ENCODE measurements at regions not wholly inside any gene's neighbourhood (a gene's known extent, or its start where the extent isn't known, plus 50 kb on each side); places are given as distances from the start of the nearest gene placed in this dataset.
A peak's percentile ranks its signal among the peaks of the same experiment; 100 is the strongest.

GRCh38 chr10:81177651-81178244, 640.0 kb downstream of the SH2D4B start:
- no peak for TF ChIP-seq CTCF (IDR thresholded peaks at IDR 0.05)
- no peak for TF ChIP-seq EP300 (IDR thresholded peaks at IDR 0.05)
- no peak for TF ChIP-seq POLR2A (IDR thresholded peaks at IDR 0.05)
- 90 to 91% methylated on average over 6 of the region's 6 CpGs for WGBS, 2 donors
- H3K9me3 ChIP-seq: peaks cover 0 to 9% (median 0%) of the 10 kb centered on the region in 4 donors
- H3K27ac ChIP-seq: no peak overlapping the region
- no peaks in the 10 kb centered on the region for H3K27me3 ChIP-seq
- no peak for DNase-seq (ENCODE audit: low spot score in 2 of 2)
- no peaks in the 10 kb centered on the region for H3K4me1 ChIP-seq
- H3K36me3 ChIP-seq: no peaks in the 10 kb centered on the region
- H3K4me3 ChIP-seq: no peak overlapping the region

GRCh38 chr10:81179324-81179723, 641.6 kb downstream of the SH2D4B start:
- WGBS, 2 donors: 57 to 59% methylated on average over 3 of the region's 3 CpGs
- H3K36me3 ChIP-seq: no peaks in the 10 kb centered on the region
- TF ChIP-seq CTCF (IDR thresholded peaks at IDR 0.05) (no peak), EP300 (IDR thresholded peaks at IDR 0.05) (no peak), POLR2A (IDR thresholded peaks at IDR 0.05) (no peak)
- DNase-seq (ENCODE audit: low spot score in 2 of 2): no peak
- H3K9me3 ChIP-seq: peaks cover 0 to 9% (median 0%) of the 10 kb centered on the region in 4 donors
- H3K27ac ChIP-seq: no peak overlapping the region
- H3K4me1 ChIP-seq: no peaks in the 10 kb centered on the region
- no peak overlapping the region for H3K4me3 ChIP-seq
- no peaks in the 10 kb centered on the region for H3K27me3 ChIP-seq

- Histone ChIP-seq H3K36me3 (no peaks in the 10 kb centered on the region), H3K4me1 (no peaks in the 10 kb centered on the region), H3K27ac (no peak overlapping the region), H3K9me3 (peaks cover 0 to 9% (median 0%) of the 10 kb centered on the region in 4 donors), H3K4me3 (no peak overlapping the region), H3K27me3 (no peaks in the 10 kb centered on the region)
- TF ChIP-seq POLR2A (IDR thresholded peaks at IDR 0.05) (no peak), CTCF (IDR thresholded peaks at IDR 0.05) (peak in 2 of 5 experiments; percentile 14 to 20)
- WGBS, 2 donors: 54 to 58% methylated on average over 6 of the region's 6 CpGs
- DNase-seq (ENCODE audit: low spot score in 2 of 2): no peak
Observed at GRCh38 chr10:81179805-81180452, 642.2 kb downstream of the SH2D4B start.

- H3K4me3 ChIP-seq: no peak overlapping the region
- H3K4me1 ChIP-seq: no peaks in the 10 kb centered on the region
- no peak for DNase-seq (ENCODE audit: low spot score in 2 of 2)
- peaks cover 0 to 8% (median 0%) of the 10 kb centered on the region in 4 donors for H3K9me3 ChIP-seq
- H3K36me3 ChIP-seq: no peaks in the 10 kb centered on the region
- 92 to 94% methylated on average over 13 of the region's 13 CpGs for WGBS, 2 donors
- no peaks in the 10 kb centered on the region for H3K27me3 ChIP-seq
- no peak overlapping the region for H3K27ac ChIP-seq
- TF ChIP-seq EP300 (IDR thresholded peaks at IDR 0.05) (no peak), POLR2A (IDR thresholded peaks at IDR 0.05) (no peak), CTCF (IDR thresholded peaks at IDR 0.05) (no peak)
Observed at GRCh38 chr10:81182296-81182695, 644.6 kb downstream of the SH2D4B start.

GRCh38 chr10:81192221-81192788, 654.6 kb downstream of the SH2D4B start:
- no peak overlapping the region for H3K27ac ChIP-seq
- no peak for DNase-seq (ENCODE audit: low spot score in 2 of 2)
- 55 to 75% methylated on average over 6 of the region's 6 CpGs for WGBS, 2 donors
- no peaks in the 10 kb centered on the region for H3K9me3 ChIP-seq
- H3K4me3 ChIP-seq: no peak overlapping the region
- no peak for TF ChIP-seq EP300 (IDR thresholded peaks at IDR 0.05)
- no peak for TF ChIP-seq POLR2A (IDR thresholded peaks at IDR 0.05)
- TF ChIP-seq CTCF (IDR thresholded peaks at IDR 0.05): no peak
- no peaks in the 10 kb centered on the region for H3K27me3 ChIP-seq
- H3K4me1 ChIP-seq: no peaks in the 10 kb centered on the region
- no peaks in the 10 kb centered on the region for H3K36me3 ChIP-seq

Data from tibial nerve (tissue), 4 donors.